ENCODE measurements at regions not wholly inside any gene's neighbourhood (a gene's known extent, or its start where the extent isn't known, plus 50 kb on each side); places are given as distances from the start of the nearest gene placed in this dataset.
"Not testable (repeated sequence)": the region's sequence is repeated elsewhere in the genome, so short reads cannot be mapped to it uniquely, and the experiment has no call there.

GRCh38 chr10:43843321-43844101 lies 194.8 kb upstream of the ZNF32 start:
- TF ChIP-seq CTCF (conservative IDR thresholded peaks at IDR 0.05; ENCODE audit: low read depth), result no peak
- H3K27ac ChIP-seq, result no peak overlapping the region
- no peak for DNase-seq (ENCODE audit: low spot score)
- POLR2A ChIA-PET (ENCODE audit: low non-redundant PET), result no interaction called here
- CTCF ChIA-PET, result interaction anchor here (0.7 to 0.8 kb wide), 2 partner anchors 47 to 87 kb away, joined by 3 to 9 read pairs; no protein-coding TSS in a partner anchor

- no peak for TF ChIP-seq CTCF (conservative IDR thresholded peaks at IDR 0.05; ENCODE audit: low read depth)
- DNase-seq (ENCODE audit: low spot score), result no peak
- no peak overlapping the region for H3K27ac ChIP-seq
- ChIA-PET CTCF (no interaction called here), POLR2A (ENCODE audit: low non-redundant PET) (no interaction called here)
Observed at GRCh38 chr10:43842496-43842895, 193.8 kb upstream of the ZNF32 start.

GRCh38 chr10:43842072-43842471 lies 193.4 kb upstream of the ZNF32 start:
- CTCF ChIA-PET, result no interaction called here
- POLR2A ChIA-PET (ENCODE audit: low non-redundant PET), result no interaction called here
- DNase-seq (ENCODE audit: low spot score), result no peak
- H3K27ac ChIP-seq, result no peak overlapping the region
- no peak for TF ChIP-seq CTCF (conservative IDR thresholded peaks at IDR 0.05; ENCODE audit: low read depth)

GRCh38 chr10:43839973-43840372 lies 191.3 kb upstream of the ZNF32 start:
- ChIA-PET CTCF (no interaction called here), POLR2A (ENCODE audit: low non-redundant PET) (no interaction called here)
- TF ChIP-seq CTCF (conservative IDR thresholded peaks at IDR 0.05; ENCODE audit: low read depth), result no peak
- no peak for DNase-seq (ENCODE audit: low spot score)
- no peak overlapping the region for H3K27ac ChIP-seq

- POLR2A ChIA-PET (ENCODE audit: low non-redundant PET); DNase-seq (ENCODE audit: low spot score); CTCF ChIA-PET; H3K27ac ChIP-seq: not testable (repeated sequence)
Observed at GRCh38 chr10:43834751-43835150, 186.1 kb upstream of the ZNF32 start.

GRCh38 chr10:43827853-43828252 lies 179.2 kb upstream of the ZNF32 start:
- ChIA-PET POLR2A (ENCODE audit: low non-redundant PET) (no interaction called here), CTCF (interaction anchor here (0.8 kb wide), 1 partner anchor 42 kb away, joined by 3 read pairs; no protein-coding TSS in a partner anchor)
- no peak for TF ChIP-seq CTCF (conservative IDR thresholded peaks at IDR 0.05; ENCODE audit: low read depth)
- DNase-seq (ENCODE audit: low spot score), result no peak
- H3K27ac ChIP-seq, result no peak overlapping the region

- ChIA-PET CTCF (no interaction called here), POLR2A (ENCODE audit: low non-redundant PET) (no interaction called here)
- no peak for DNase-seq (ENCODE audit: low spot score)
- H3K27ac ChIP-seq, result no peak overlapping the region
- TF ChIP-seq CTCF (conservative IDR thresholded peaks at IDR 0.05; ENCODE audit: low read depth), result no peak
Observed at GRCh38 chr10:43825984-43826383, 177.3 kb upstream of the ZNF32 start.
